Daoy (cell line): ENCODE measurements at regions not wholly inside any gene's neighbourhood (a gene's known extent, or its start where the extent isn't known, plus 50 kb on each side); places are given as distances from the start of the nearest gene placed in this dataset.

Experiments
- DNase-seq: peaks from one replicate; pipeline ENCODE4 v3.0.0-alpha.2; 2015; ENCODE audit warnings: low read depth

GRCh38 chr5:122719991-122720746 lies 54.7 kb upstream of the SNX2 start:
- DNase-seq, result no peak

GRCh38 chr5:122721127-122721526 lies 53.8 kb upstream of the SNX2 start:
- no peak for DNase-seq

- no peak for DNase-seq
Observed at GRCh38 chr5:122722341-122722740, 52.5 kb upstream of the SNX2 start.

GRCh38 chr5:122723606-122724352 lies 51.1 kb upstream of the SNX2 start:
- peak; percentile 70 for DNase-seq
